HG02759 (cell line): ENCODE measurements at regions not wholly inside any gene's neighbourhood (a gene's known extent, or its start where the extent isn't known, plus 50 kb on each side); places are given as distances from the start of the nearest gene placed in this dataset.

ENCODE experiments used
- ATAC-seq: cut with Tn5 transposase; IDR thresholded peaks from one replicate; pipeline ENCODE4 v1.9.1; 2021; ENCODE audit warnings: mild to moderate bottlenecking, moderate library complexity; ENCODE audit not compliant: unreplicated experiment

DNA sequence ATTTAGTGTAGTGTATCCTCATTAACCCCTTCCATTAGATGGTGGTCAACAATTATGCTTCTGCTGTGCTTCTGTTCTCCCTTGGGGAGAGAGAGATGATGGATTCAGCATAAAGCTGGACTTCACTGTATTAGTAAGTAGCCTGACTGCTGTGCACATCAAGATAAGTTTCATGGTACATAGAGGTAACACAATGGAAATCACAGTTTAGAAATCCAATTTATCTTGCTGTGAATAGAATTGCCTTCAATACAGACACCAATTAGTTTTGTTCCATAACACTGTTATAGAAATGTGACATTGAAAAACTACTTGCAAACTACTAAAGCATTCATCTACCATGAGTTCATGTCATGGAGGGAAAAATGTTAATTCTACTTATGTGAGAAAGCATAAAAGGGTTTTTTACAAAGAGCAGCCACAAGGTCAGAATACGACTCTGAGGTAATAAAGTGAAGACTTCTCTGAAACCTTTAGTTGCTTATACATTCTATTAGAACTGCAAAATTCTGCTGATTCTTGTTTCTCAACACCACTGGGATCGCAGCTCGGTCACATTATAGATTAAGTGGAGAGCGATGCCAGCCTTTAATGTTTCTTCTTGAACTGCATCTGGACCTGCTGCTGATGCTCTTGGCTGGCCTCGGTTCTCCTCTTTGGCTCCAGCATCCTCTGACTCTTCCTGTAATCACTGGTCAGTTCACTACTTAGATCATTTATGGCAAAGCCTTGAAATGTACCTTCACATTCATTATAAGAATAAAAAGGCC lies 190.8 kb downstream of the ATP23 start:
- ATAC-seq = no peak

DNA sequence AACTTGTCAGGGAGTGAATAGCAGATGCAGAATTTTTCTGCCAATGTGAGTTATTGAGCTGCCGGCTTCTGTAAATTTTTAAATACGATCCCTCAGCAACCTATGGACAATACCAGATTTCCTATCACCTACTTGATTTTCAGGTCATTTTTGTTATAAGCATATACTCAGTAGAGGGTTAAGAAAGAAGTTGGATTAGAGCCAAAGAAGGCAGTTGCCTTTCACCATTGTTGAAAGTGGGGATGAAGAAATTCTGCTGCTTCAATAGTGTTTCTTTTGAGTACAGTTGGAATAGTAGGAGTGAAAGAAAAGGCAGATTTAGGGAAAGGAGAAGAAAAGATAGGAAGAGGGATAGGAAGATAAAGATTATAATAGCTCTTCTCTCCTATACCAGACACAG lies 197.1 kb downstream of the ATP23 start:
- ATAC-seq = no peak

GRCh38 chr12:58139894-58140293 lies 198.5 kb downstream of the ATP23 start:
- ATAC-seq = no peak

DNA sequence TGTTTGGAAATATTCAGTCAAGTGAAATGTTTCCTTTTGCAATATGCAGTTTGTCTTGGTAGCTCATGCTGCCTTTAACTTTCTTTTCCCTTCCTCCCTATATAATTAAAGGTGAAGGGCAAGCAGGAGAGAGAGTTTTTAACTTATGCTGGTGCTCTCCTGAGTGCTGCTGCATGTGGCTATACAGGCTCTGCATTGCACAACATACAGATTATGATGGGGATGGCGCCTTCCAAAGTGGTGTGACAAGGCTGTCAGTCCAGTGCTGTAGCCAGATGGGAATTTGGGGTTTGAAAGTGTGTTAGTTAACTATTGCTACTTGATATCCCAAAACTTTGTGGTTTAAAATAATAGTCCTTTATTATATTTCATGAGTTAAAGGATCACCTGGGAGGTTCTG lies 199.0 kb downstream of the ATP23 start:
- ATAC-seq = no peak

- ATAC-seq = no peak
Observed at GRCh38 chr12:58142991-58143390, 201.6 kb downstream of the ATP23 start.

DNA sequence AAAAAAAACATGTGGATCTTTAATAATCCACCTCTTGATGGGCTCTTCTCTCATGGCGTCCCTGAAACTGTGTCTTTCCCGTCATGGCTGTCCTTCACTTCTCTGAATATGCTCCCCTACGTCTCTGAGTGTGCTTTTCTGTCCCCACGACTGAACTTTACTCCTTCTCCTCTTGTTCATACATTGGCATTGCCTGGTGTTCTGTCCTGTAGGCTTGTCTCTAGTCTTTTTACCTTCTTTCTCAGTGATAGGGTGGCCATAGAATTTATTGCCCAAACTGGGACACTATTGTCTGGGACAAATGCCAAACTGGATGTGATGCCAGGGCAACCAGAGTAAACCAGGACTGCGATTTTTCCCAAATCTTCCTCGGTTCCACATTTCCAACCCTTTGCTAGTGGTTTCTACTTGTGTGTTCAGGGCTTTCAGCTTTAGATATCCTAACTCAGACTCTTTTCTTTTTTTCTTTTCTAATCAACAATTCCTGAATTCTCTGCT lies 202.2 kb downstream of the ATP23 start:
- no peak for ATAC-seq

- no peak for ATAC-seq
Observed at GRCh38 chr12:58148405-58148804, 207.0 kb downstream of the ATP23 start.

DNA sequence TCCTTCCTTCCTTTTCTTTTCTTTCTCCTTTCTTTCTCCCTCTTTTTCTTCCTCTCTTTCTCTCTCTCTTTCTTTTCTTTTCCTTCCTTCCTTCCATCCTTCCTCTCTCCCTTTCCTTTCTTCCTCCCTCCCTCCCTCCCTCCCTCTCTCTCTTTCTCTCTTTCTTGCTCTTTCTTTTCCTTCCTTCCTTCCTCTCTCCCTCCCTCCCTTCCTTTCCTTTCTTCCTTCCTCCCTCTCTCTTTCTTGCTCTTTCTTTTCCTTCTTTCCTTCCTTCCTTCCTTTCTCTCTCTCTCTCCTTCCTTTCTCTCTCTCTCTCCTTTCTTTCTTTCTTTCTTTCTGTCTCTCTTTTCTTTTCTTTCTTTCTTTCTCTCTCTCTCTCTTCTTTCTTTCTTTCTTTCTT lies 207.6 kb downstream of the ATP23 start:
- ATAC-seq = no peak

- no peak for ATAC-seq
Observed at GRCh38 chr12:58154359-58154758, 213.0 kb downstream of the ATP23 start.

GRCh38 chr12:58156697-58157096 lies 215.3 kb downstream of the ATP23 start:
- no peak for ATAC-seq

DNA sequence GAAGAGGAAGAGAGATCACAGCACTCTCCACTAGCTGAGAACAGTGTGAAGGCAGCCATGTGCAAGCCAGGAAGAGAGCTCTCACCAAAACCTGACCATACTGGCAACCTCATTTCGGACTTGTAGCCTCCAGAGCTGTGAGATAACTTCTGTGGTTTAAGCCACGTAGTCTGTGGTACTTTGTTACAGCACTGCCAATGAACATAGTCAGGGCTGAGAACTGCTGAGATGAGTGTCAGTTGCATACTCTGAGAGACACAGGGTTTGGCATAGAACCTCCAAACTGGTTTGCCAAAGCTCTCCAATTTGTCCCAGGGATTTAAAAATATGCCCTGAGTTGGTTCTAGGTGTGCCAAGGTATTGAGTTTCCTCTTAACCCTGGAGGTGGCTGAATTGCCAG lies 218.6 kb downstream of the ATP23 start:
- ATAC-seq = no peak

- ATAC-seq = no peak
Observed at GRCh38 chr12:58161773-58162172, 220.4 kb downstream of the ATP23 start.

- ATAC-seq = no peak
Observed at GRCh38 chr12:58163021-58163420, 221.7 kb downstream of the ATP23 start.

- no peak for ATAC-seq
Observed at GRCh38 chr12:58166643-58167042, 225.3 kb downstream of the ATP23 start.

DNA sequence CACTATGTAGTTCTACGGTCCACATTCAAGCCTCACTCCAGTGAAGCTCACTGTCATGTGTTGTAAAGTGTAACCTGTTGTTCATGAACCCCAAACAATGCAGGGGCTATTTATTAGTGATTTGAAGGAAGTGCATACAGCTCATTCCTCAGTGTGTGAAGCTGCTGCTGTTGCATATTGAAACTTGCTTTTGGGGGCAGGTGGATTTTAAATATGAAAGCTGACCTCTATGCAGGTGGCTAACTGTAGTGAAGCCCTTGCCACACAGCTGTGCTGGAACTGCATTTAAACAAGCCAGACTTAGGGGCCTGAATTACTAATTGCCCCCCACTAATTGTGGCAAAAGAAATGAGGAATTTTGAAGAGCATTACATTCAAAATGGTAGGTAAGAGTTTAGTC lies 226.3 kb downstream of the ATP23 start:
- ATAC-seq = no peak

GRCh38 chr12:58169826-58170225 lies 228.5 kb downstream of the ATP23 start:
- no peak for ATAC-seq

DNA sequence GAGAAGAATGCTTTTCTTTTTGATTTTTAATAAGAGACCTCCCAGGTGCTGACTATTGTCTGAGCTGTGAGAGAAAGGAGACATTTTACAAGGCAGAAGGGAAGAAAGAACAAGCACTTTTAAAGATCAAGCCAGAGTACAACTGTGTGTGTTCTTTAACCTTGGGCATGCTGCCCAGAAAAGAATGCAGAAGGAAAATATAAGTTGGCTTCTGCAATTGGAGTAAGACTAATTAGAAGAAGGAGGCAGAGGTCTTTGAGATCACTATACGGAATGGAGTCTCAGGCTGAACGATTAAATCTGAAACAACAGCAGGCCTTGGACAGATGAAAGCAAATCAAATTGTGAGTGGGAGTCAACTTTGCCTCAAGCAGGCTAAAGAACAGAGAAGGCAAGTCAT lies 230.5 kb downstream of the ATP23 start:
- no peak for ATAC-seq

- ATAC-seq = no peak
Observed at GRCh38 chr12:58172433-58173073, 231.2 kb downstream of the ATP23 start.

DNA sequence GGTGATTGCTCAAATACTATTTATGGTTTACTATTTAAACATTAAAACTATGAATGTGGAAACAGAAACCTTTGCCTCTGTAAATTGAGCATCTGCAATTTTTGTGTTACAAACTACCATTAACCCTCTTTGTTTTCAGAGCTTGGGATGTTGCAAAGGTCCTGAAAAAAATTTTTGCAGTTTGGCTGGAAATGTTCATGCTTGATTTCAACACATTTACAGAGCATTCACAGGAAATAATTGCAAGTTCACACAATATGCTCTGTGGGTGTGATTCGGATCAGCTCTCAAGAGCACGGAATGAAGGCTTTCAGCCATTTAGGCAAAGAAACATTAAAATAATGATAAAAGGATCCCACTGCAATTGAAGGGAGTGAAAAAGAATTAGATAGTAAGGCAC lies 232.9 kb downstream of the ATP23 start:
- no peak for ATAC-seq

DNA sequence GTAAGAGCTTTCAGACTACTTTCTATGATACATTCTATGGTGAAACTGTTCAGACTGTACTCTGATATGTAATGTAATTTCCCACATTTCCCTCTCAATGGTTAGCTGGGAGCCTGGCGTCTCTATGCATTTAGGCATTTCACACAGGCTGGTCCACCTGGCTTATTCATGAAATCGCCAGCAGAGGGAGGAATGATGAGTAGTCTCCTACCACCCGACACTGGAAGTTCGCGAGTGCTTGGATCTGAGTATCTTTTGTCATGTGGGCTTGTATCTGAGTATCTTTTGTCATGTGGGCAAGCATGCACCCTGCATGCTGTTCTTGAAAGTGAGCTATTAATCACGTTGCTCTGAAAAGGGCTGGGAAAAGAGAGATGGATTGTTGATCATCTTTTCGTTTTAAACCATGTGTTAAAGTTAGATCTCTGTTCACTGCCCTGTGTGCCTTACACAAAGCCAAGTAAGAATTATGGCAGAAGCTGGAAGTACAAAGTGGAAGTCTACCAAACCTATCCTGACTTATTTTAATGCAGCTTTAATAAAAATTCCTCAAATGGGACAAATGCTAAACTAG lies 235.0 kb downstream of the ATP23 start:
- no peak for ATAC-seq

GRCh38 chr12:58177366-58177765 lies 236.0 kb downstream of the ATP23 start:
- ATAC-seq = no peak

- no peak for ATAC-seq
Observed at GRCh38 chr12:58184212-58184611, 242.8 kb downstream of the ATP23 start.
